Naive thymus-derived CD4-positive, alpha-beta T cell (primary cell): ENCODE measurements at regions not wholly inside any gene's neighbourhood (a gene's known extent, or its start where the extent isn't known, plus 50 kb on each side); places are given as distances from the start of the nearest gene placed in this dataset.

Source experiments
- ATAC-seq: fragments of 150-1000 bp; cut with Tn5 transposase; 2 replicates; pipeline ENCODE4 v1.10.0; 2021; ENCODE audit warnings: mild to moderate bottlenecking, moderate library complexity
- CTCF ChIA-PET: fragments of 350-600 bp; sonication (Branson Sonifier 250); formaldehyde crosslinking; loops from one replicate; lab custom pipeline; 2021; ENCODE audit warnings: antibody characterized with exemption; lab: Charles Lee
- POLR2A ChIA-PET: fragments of 350-600 bp; sonication (Branson Sonifier 250); formaldehyde crosslinking; loops from one replicate; lab custom pipeline; 2021; ENCODE audit warnings: antibody characterized with exemption, inconsistent platforms; lab: Charles Lee
- DNase-seq, 9 donors: peaks; one replicate each; pipeline versions ENCODE4 v3.0.0 to v3.0.0-alpha.2; 2020 to 2022; ENCODE audit warnings: mixed read lengths in 1 of 9
- H3K27ac ChIP-seq: one replicate; pipeline ENCODE4 v1.7.0; 2013; ENCODE audit warnings: mild to moderate bottlenecking, low read depth, low read length, moderate library complexity
- H3K27me3 ChIP-seq, 2 donors: one replicate each; pipeline ENCODE4 v1.7.0; 2013; ENCODE audit warnings: low read length in 2 of 2, mild to moderate bottlenecking in 2 of 2, moderate library complexity in 2 of 2; ENCODE audit not compliant: control insufficient read depth in 2 of 2, insufficient read depth in 2 of 2
- H3K36me3 ChIP-seq, 3 experiments: 1 replicate in 2 of 3; 2 replicates in 1 of 3; pipeline ENCODE4 v1.7.0; 2013; ENCODE audit warnings: low read length in 3 of 3, mild to moderate bottlenecking in 3 of 3, moderate library complexity in 1 of 3; ENCODE audit not compliant: insufficient read depth in 3 of 3, control insufficient read depth in 2 of 3
- H3K4me1 ChIP-seq, 2 donors: one replicate each; pipeline ENCODE4 v1.7.0; 2013; ENCODE audit warnings: low read length in 2 of 2, mild to moderate bottlenecking in 2 of 2, moderate library complexity in 1 of 2; ENCODE audit not compliant: control insufficient read depth in 2 of 2, insufficient read depth in 2 of 2
- H3K4me3 ChIP-seq: 2 replicates; pipeline ENCODE4 v1.7.0; 2013; ENCODE audit warnings: mild to moderate bottlenecking, low read length
- H3K9me3 ChIP-seq, 3 experiments: 1 replicate in 2 of 3; 2 replicates in 1 of 3; pipeline ENCODE4 v1.7.0; 2013; ENCODE audit warnings: low read length in 3 of 3; ENCODE audit not compliant: control insufficient read depth in 2 of 3
- H3K27ac Mint-ChIP-seq, 9 donors: one replicate each; pipeline ENCODE4 v1.8.0; 2020 to 2022; ENCODE audit warnings: mixed read lengths in 9 of 9, mild to moderate bottlenecking in 8 of 9, moderate library complexity in 5 of 9, inconsistent platforms in 2 of 9
- H3K27me3 Mint-ChIP-seq, 5 donors: one replicate each; pipeline ENCODE4 v1.8.0; 2021 to 2022; ENCODE audit warnings: mixed read lengths in 5 of 5, mild to moderate bottlenecking in 1 of 5
- H3K36me3 Mint-ChIP-seq, 5 donors: one replicate each; pipeline ENCODE4 v1.8.0; 2020 to 2022; ENCODE audit warnings: mixed read lengths in 5 of 5, mild to moderate bottlenecking in 3 of 5, inconsistent platforms in 1 of 5
- H3K4me1 Mint-ChIP-seq, 7 donors: one replicate each; pipeline ENCODE4 v1.8.0; 2020 to 2022; ENCODE audit warnings: mixed read lengths in 7 of 7, mild to moderate bottlenecking in 3 of 7, inconsistent platforms in 1 of 7
- H3K4me3 Mint-ChIP-seq, 10 donors: one replicate each; pipeline ENCODE4 v1.8.0; 2020 to 2022; ENCODE audit warnings: mild to moderate bottlenecking in 10 of 10, mixed read lengths in 10 of 10, moderate library complexity in 6 of 10, inconsistent platforms in 2 of 10
- H3K9me3 Mint-ChIP-seq, 11 donors: one replicate each; pipeline ENCODE4 v1.8.0; 2020 to 2022; ENCODE audit warnings: mixed read lengths in 11 of 11, mild to moderate bottlenecking in 4 of 11, inconsistent platforms in 1 of 11, moderate library complexity in 1 of 11
- intact Hi-C, 2 donors: fragments of 100-400 bp; cut with micrococcal nuclease; formaldehyde crosslinking; loops; one replicate each; pipeline ENCODE4 v1.15.1; 2023

DNA sequence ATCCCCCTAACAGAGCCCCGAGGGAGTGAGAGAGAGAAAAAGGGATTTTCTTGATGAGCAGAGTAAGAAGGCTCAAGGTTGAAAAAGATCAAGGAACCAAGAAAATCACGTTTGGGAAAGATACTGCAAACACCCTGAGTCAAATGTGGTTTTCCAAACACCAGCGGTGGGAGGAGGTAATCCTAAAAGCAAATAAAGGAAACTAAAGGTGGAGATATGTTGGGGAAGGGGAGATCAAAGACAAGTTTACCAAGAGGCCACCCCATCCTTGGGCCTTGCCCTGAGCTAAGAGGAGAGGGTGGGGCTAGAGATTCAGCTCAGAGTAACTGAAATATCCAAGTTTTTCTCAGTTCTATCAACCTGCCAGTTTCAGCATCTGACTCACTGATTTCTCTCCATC lies 332.3 kb downstream of the ETAA1 start:
- no peaks in the 10 kb centered on the region for H3K4me1 ChIP-seq
- Mint-ChIP-seq H3K9me3 (no peaks in the 10 kb centered on the region), H3K4me1 (no peaks in the 10 kb centered on the region), H3K27ac (no peak overlapping the region), H3K4me3 (no peak overlapping the region), H3K27me3 (peaks cover 0 to 3% (median 0%) of the 10 kb centered on the region in 5 donors), H3K36me3 (no peaks in the 10 kb centered on the region)
- POLR2A ChIA-PET: no interaction called here
- H3K9me3 ChIP-seq: no peaks in the 10 kb centered on the region
- CTCF ChIA-PET: no interaction called here
- H3K36me3 ChIP-seq: no peaks in the 10 kb centered on the region
- DNase-seq (no peak), ATAC-seq (no peak)
- no peak overlapping the region for H3K4me3 ChIP-seq
- H3K27ac ChIP-seq: no peak overlapping the region
- H3K27me3 ChIP-seq: no peaks in the 10 kb centered on the region
- intact Hi-C loops: no loop called here

DNA sequence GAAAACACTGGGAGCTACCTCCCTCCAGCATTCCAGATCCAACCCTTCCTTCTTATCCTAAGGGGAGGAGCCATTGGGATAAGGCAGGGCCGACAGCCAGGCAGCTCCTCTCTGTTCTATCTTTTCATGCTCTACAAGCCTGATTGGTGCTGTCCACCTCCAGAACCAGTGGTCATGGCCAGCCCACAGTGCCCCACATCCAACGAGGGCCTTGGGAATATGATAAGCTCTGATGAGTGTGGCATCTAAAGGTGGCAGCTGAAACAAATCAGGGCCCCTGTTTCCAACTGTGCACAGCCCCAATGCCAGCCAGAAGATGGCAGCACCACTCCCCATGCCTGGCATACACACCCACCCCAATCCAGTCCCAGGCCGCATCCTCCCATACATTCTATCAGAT lies 329.3 kb downstream of the C1D start:
- CTCF ChIA-PET: no interaction called here
- Histone ChIP-seq H3K4me3 (no peak overlapping the region), H3K9me3 (peaks cover 0 to 4% (median 0%) of the 10 kb centered on the region in 3 experiments), H3K27ac (no peak overlapping the region), H3K36me3 (no peaks in the 10 kb centered on the region), H3K27me3 (no peaks in the 10 kb centered on the region), H3K4me1 (no peaks in the 10 kb centered on the region)
- H3K9me3 Mint-ChIP-seq: peaks cover 0 to 6% (median 5%) of the 10 kb centered on the region in 11 donors
- POLR2A ChIA-PET: no interaction called here
- ATAC-seq: no peak
- intact Hi-C loops: no loop called here
- H3K36me3 Mint-ChIP-seq: no peaks in the 10 kb centered on the region
- H3K27ac Mint-ChIP-seq: no peak overlapping the region
- H3K27me3 Mint-ChIP-seq: no peaks in the 10 kb centered on the region
- no peaks in the 10 kb centered on the region for H3K4me1 Mint-ChIP-seq
- no peak for DNase-seq
- no peak overlapping the region for H3K4me3 Mint-ChIP-seq

GRCh38 chr2:67752199-67752598 lies 310.6 kb downstream of the C1D start:
- Mint-ChIP-seq H3K9me3 (peaks cover 0 to 9% (median 0%) of the 10 kb centered on the region in 11 donors), H3K4me1 (no peaks in the 10 kb centered on the region), H3K36me3 (no peaks in the 10 kb centered on the region), H3K27ac (no peak overlapping the region), H3K4me3 (no peak overlapping the region), H3K27me3 (peaks cover 0 to 17% (median 6%) of the 10 kb centered on the region in 5 donors)
- ATAC-seq: no peak
- intact Hi-C loops: no loop called here
- no peaks in the 10 kb centered on the region for H3K36me3 ChIP-seq
- DNase-seq: no peak
- no peak overlapping the region for H3K27ac ChIP-seq
- no peaks in the 10 kb centered on the region for H3K4me1 ChIP-seq
- POLR2A ChIA-PET: no interaction called here
- no peak overlapping the region for H3K4me3 ChIP-seq
- CTCF ChIA-PET: no interaction called here
- H3K9me3 ChIP-seq: no peaks in the 10 kb centered on the region
- no peaks in the 10 kb centered on the region for H3K27me3 ChIP-seq

DNA sequence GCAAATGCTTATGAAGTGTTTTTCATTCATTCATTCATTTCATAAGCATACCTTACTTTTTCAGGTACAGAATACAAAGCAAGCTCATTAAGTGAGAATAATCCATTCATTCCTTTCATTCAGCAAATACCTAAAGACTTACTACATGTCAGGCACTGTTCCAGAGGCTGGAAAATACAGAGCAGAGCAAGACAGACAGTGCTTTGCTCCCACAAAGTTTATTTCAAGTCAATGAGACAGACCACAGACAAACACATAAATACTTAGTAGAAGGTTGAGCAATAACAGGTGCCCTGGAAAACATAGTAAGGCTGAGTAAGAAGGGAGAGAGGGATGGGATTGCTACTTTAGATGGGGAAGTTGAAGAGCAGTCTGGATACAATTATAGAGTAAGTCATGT lies 309.8 kb downstream of the C1D start:
- intact Hi-C loops: no loop called here
- ChIA-PET POLR2A (no interaction called here), CTCF (no interaction called here)
- no peak overlapping the region for H3K4me3 Mint-ChIP-seq
- Histone ChIP-seq H3K36me3 (no peaks in the 10 kb centered on the region), H3K9me3 (no peaks in the 10 kb centered on the region), H3K27ac (no peak overlapping the region), H3K4me1 (no peaks in the 10 kb centered on the region), H3K27me3 (no peaks in the 10 kb centered on the region), H3K4me3 (no peak overlapping the region)
- H3K4me1 Mint-ChIP-seq: no peaks in the 10 kb centered on the region
- DNase-seq (no peak), ATAC-seq (no peak)
- peaks cover 0 to 9% (median 0%) of the 10 kb centered on the region in 11 donors for H3K9me3 Mint-ChIP-seq
- no peaks in the 10 kb centered on the region for H3K36me3 Mint-ChIP-seq
- H3K27me3 Mint-ChIP-seq: peaks cover 0 to 12% (median 6%) of the 10 kb centered on the region in 5 donors
- no peak overlapping the region for H3K27ac Mint-ChIP-seq

DNA sequence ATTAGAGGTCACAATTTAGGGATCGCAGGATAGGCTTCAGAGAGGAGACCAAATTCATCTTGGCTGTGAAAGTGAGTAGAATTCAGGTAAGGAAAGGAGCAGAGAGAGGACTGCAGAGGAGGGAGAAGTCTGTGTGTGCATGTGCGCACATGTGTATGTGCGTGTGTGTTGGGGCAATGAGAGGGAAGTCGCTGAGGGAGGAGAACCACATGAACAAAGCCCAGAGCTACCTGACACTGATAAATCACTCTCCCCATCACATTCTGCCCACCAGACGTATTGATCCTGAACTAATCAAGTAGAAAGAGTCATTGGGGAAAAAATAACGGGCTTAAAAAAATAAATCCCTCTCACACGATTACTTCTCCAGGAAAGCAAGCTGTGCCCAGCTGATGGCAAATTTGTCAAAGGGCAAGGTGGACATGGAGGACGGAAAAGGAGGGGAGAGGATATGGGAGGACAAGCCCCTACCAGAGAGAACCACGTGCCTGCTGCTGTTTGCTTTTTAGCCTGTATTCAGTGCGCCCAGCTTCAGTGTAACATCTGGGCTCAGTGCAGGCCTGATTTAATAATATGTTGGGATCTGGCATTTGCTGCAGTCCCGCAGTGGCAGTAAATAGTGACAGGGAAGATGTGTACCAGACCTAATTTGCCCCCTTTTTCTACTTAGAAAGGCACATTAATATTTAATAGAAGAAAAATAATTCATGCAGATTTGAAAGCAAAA lies 307.5 kb downstream of the C1D start:
- no peaks in the 10 kb centered on the region for H3K9me3 ChIP-seq
- no peaks in the 10 kb centered on the region for H3K36me3 Mint-ChIP-seq
- peaks cover 0 to 12% (median 6%) of the 10 kb centered on the region in 5 donors for H3K27me3 Mint-ChIP-seq
- no peak overlapping the region for H3K4me3 ChIP-seq
- CTCF ChIA-PET: no interaction called here
- H3K4me3 Mint-ChIP-seq: no peak overlapping the region
- H3K27ac Mint-ChIP-seq: no peak overlapping the region
- no peak for ATAC-seq
- H3K27me3 ChIP-seq: no peaks in the 10 kb centered on the region
- peaks cover 0 to 9% (median 0%) of the 10 kb centered on the region in 11 donors for H3K9me3 Mint-ChIP-seq
- POLR2A ChIA-PET: no interaction called here
- H3K4me1 ChIP-seq: no peaks in the 10 kb centered on the region
- no peaks in the 10 kb centered on the region for H3K36me3 ChIP-seq
- intact Hi-C loops: no loop called here
- no peaks in the 10 kb centered on the region for H3K4me1 Mint-ChIP-seq
- no peak overlapping the region for H3K27ac ChIP-seq
- DNase-seq: no peak

DNA sequence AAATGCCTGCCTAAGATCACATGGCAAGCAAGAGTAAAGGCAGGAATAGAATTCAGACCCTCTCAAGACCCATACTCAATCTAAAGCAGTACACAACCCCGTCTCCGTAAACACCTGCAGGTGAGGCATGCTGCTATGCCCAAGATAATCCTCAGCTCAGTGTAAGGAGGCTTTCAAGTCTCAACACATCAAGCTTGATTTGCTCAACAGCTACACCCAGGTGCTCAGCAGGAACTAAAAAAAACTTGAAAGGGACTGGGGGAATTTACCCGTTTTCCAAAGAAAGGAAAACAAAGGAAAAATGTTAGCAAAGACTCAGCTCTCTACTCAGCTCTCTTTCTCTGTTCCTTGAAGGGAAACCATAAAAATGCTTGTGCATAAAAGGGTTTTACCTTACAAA lies 301.8 kb downstream of the C1D start:
- ATAC-seq (no peak), DNase-seq (no peak)
- H3K9me3 ChIP-seq: no peaks in the 10 kb centered on the region
- H3K27ac ChIP-seq: no peak overlapping the region
- H3K36me3 ChIP-seq: no peaks in the 10 kb centered on the region
- no peaks in the 10 kb centered on the region for H3K4me1 Mint-ChIP-seq
- H3K9me3 Mint-ChIP-seq: peaks cover 0 to 7% (median 0%) of the 10 kb centered on the region in 11 donors
- no peaks in the 10 kb centered on the region for H3K4me1 ChIP-seq
- H3K27ac Mint-ChIP-seq: no peak overlapping the region
- no peak overlapping the region for H3K4me3 Mint-ChIP-seq
- POLR2A ChIA-PET: no interaction called here
- intact Hi-C loops: no loop called here
- no peaks in the 10 kb centered on the region for H3K27me3 ChIP-seq
- H3K27me3 Mint-ChIP-seq: peaks cover 0 to 24% (median 17%) of the 10 kb centered on the region in 5 donors
- no peak overlapping the region for H3K4me3 ChIP-seq
- H3K36me3 Mint-ChIP-seq: no peaks in the 10 kb centered on the region
- CTCF ChIA-PET: no interaction called here

- POLR2A ChIA-PET: no interaction called here
- H3K27me3 Mint-ChIP-seq: peaks cover 0 to 25% (median 17%) of the 10 kb centered on the region in 5 donors
- no peaks in the 10 kb centered on the region for H3K4me1 ChIP-seq
- no peak overlapping the region for H3K27ac Mint-ChIP-seq
- ATAC-seq: no peak
- no peaks in the 10 kb centered on the region for H3K36me3 Mint-ChIP-seq
- H3K4me3 Mint-ChIP-seq: no peak overlapping the region
- H3K9me3 ChIP-seq: no peaks in the 10 kb centered on the region
- H3K27ac ChIP-seq: no peak overlapping the region
- peaks cover 0 to 7% (median 1%) of the 10 kb centered on the region in 11 donors for H3K9me3 Mint-ChIP-seq
- no peaks in the 10 kb centered on the region for H3K27me3 ChIP-seq
- no peak for DNase-seq
- H3K4me3 ChIP-seq: no peak overlapping the region
- CTCF ChIA-PET: no interaction called here
- intact Hi-C loops: no loop called here
- H3K4me1 Mint-ChIP-seq: no peaks in the 10 kb centered on the region
- H3K36me3 ChIP-seq: no peaks in the 10 kb centered on the region
Observed at GRCh38 chr2:67771380-67771779, 291.4 kb downstream of the C1D start.
